GM19043 (cell line): ENCODE measurements at regions not wholly inside any gene's neighbourhood (a gene's known extent, or its start where the extent isn't known, plus 50 kb on each side); places are given as distances from the start of the nearest gene placed in this dataset.

Source experiments
- ATAC-seq: cut with Tn5 transposase; IDR thresholded peaks from one replicate; pipeline ENCODE4 v1.9.1; 2021; ENCODE audit warnings: low read depth; ENCODE audit not compliant: unreplicated experiment

- ATAC-seq = no peak
Observed at GRCh38 chr13:73902847-73903246, 231.4 kb downstream of the KLF12 start.

- no peak for ATAC-seq
Observed at GRCh38 chr13:73902296-73902695, 231.9 kb downstream of the KLF12 start.

GRCh38 chr13:73901324-73902068 lies 232.7 kb downstream of the KLF12 start:
- no peak for ATAC-seq

GRCh38 chr13:73900591-73900990 lies 233.6 kb downstream of the KLF12 start:
- no peak for ATAC-seq

- no peak for ATAC-seq
Observed at GRCh38 chr13:73898899-73899298, 235.3 kb downstream of the KLF12 start.

- ATAC-seq = no peak
Observed at GRCh38 chr13:73898276-73898675, 235.9 kb downstream of the KLF12 start.

GRCh38 chr13:73894995-73895571 lies 239.1 kb downstream of the KLF12 start:
- ATAC-seq = no peak

- no peak for ATAC-seq
Observed at GRCh38 chr13:73893833-73894232, 240.4 kb downstream of the KLF12 start.

GRCh38 chr13:73891805-73892204 lies 242.4 kb downstream of the KLF12 start:
- no peak for ATAC-seq

GRCh38 chr13:73883162-73883561 lies 251.0 kb downstream of the KLF12 start:
- no peak for ATAC-seq

GRCh38 chr13:73880365-73880764 lies 253.8 kb downstream of the KLF12 start:
- ATAC-seq = no peak

- ATAC-seq = no peak
Observed at GRCh38 chr13:73879346-73880015, 254.7 kb downstream of the KLF12 start.

- ATAC-seq = no peak
Observed at GRCh38 chr13:73877399-73877798, 256.8 kb downstream of the KLF12 start.

- no peak for ATAC-seq
Observed at GRCh38 chr13:73876323-73876722, 257.9 kb downstream of the KLF12 start.

GRCh38 chr13:73873940-73874830 lies 260.0 kb downstream of the KLF12 start:
- ATAC-seq = no peak

GRCh38 chr13:73872397-73872796 lies 261.8 kb downstream of the KLF12 start:
- ATAC-seq = no peak

- ATAC-seq = no peak
Observed at GRCh38 chr13:73870970-73871935, 263.0 kb downstream of the KLF12 start.

GRCh38 chr13:73870036-73870741 lies 264.0 kb downstream of the KLF12 start:
- ATAC-seq = no peak

GRCh38 chr13:73865027-73865426 lies 269.2 kb downstream of the KLF12 start:
- ATAC-seq = no peak
